Mesenchymal stem cell (in vitro differentiated cells and primary cell): ENCODE measurements at regions not wholly inside any gene's neighbourhood (a gene's known extent, or its start where the extent isn't known, plus 50 kb on each side); places are given as distances from the start of the nearest gene placed in this dataset.
"Not testable (repeated sequence)": the region's sequence is repeated elsewhere in the genome, so short reads cannot be mapped to it uniquely, and the experiment has no call there.

ENCODE experiments used
- DNase-seq: peaks from one replicate; pipeline ENCODE4 v3.0.0-alpha.2; 2013
- H2AFZ ChIP-seq: one replicate; pipeline ENCODE4 v1.6.1; 2013; ENCODE audit warnings: low read depth, mild to moderate bottlenecking, control low read depth, inconsistent platforms, low read length, moderate library complexity
- H2AK5ac ChIP-seq: 2 replicates; pipeline ENCODE4 v1.6.1; 2013; ENCODE audit warnings: low read length, moderate library complexity, mild to moderate bottlenecking, inconsistent platforms; ENCODE audit not compliant: severe bottlenecking
- H2BK120ac ChIP-seq: one replicate; pipeline ENCODE4 v1.6.1; 2013; ENCODE audit warnings: low read depth, mild to moderate bottlenecking, inconsistent platforms, low read length, moderate library complexity
- H2BK12ac ChIP-seq, 2 experiments: one replicate each; pipeline ENCODE4 v1.6.1; 2013; ENCODE audit warnings: inconsistent platforms in 2 of 2, low read length in 2 of 2, mild to moderate bottlenecking in 2 of 2, moderate library complexity in 2 of 2, control low read depth in 1 of 2
- H2BK15ac ChIP-seq: one replicate; pipeline ENCODE4 v1.6.1; 2013; ENCODE audit warnings: mild to moderate bottlenecking, low read depth, inconsistent platforms; ENCODE audit not compliant: poor library complexity, severe bottlenecking
- H2BK5ac ChIP-seq: 2 replicates; pipeline ENCODE4 v1.6.1; 2013; ENCODE audit warnings: low read depth, mild to moderate bottlenecking, low read length, control low read depth, inconsistent platforms; ENCODE audit not compliant: poor library complexity, severe bottlenecking
- H3K14ac ChIP-seq, 2 experiments: one replicate each; pipeline ENCODE4 v1.6.1; 2013; ENCODE audit warnings: inconsistent platforms in 2 of 2, low read length in 2 of 2, control low read depth in 1 of 2, mild to moderate bottlenecking in 1 of 2, moderate library complexity in 1 of 2
- H3K18ac ChIP-seq, 2 experiments: one replicate each; pipeline ENCODE4 v1.6.1; 2013; ENCODE audit warnings: inconsistent platforms in 2 of 2, low read length in 2 of 2, control low read depth in 1 of 2, low read depth in 1 of 2, mild to moderate bottlenecking in 1 of 2
- H3K23ac ChIP-seq, 2 experiments: one replicate each; pipeline ENCODE4 v1.6.1; 2013; ENCODE audit warnings: inconsistent platforms in 2 of 2, low read length in 2 of 2, mild to moderate bottlenecking in 2 of 2, moderate library complexity in 2 of 2, control low read depth in 1 of 2
- H3K27ac ChIP-seq: 2 replicates; pipeline ENCODE4 v1.5.1; 2013; ENCODE audit warnings: mild to moderate bottlenecking, moderate library complexity, low read length, control low read depth, inconsistent platforms; ENCODE audit not compliant: poor library complexity, severe bottlenecking
- H3K27me3 ChIP-seq, 2 experiments: 2 replicates each; pipeline versions ENCODE4 v1.6.1 to v1.7.0; 2013; ENCODE audit warnings: low read length in 2 of 2, mild to moderate bottlenecking in 2 of 2, moderate library complexity in 2 of 2, control low read depth in 1 of 2, inconsistent platforms in 1 of 2; ENCODE audit not compliant: control insufficient read depth in 1 of 2, insufficient read depth in 1 of 2
- H3K36me3 ChIP-seq, 2 experiments: 2 replicates each; pipeline versions ENCODE4 v1.6.1 to v1.7.0; 2013; ENCODE audit warnings: low read length in 2 of 2, control low read depth in 1 of 2, inconsistent platforms in 1 of 2, low read depth in 1 of 2, mild to moderate bottlenecking in 1 of 2; ENCODE audit not compliant: insufficient read depth in 2 of 2, control insufficient read depth in 1 of 2
- H3K4ac ChIP-seq, 2 experiments: one replicate each; pipeline ENCODE4 v1.6.1; 2013; ENCODE audit warnings: inconsistent platforms in 2 of 2, low read length in 2 of 2, mild to moderate bottlenecking in 2 of 2, moderate library complexity in 2 of 2, control low read depth in 1 of 2, low read depth in 1 of 2
- H3K4me1 ChIP-seq: 2 replicates; pipeline ENCODE4 v1.6.1; 2013; ENCODE audit warnings: low read depth, low read length, control low read depth; ENCODE audit not compliant: control insufficient read depth, insufficient read depth
- H3K4me2 ChIP-seq: 2 replicates; pipeline ENCODE4 v1.6.1; 2013; ENCODE audit warnings: low read length, mild to moderate bottlenecking, inconsistent platforms; ENCODE audit not compliant: poor library complexity, severe bottlenecking
- H3K4me3 ChIP-seq, 2 experiments: 2 replicates each; pipeline versions ENCODE4 v1.5.1 to v1.7.0; 2013; ENCODE audit warnings: low read length in 2 of 2, mild to moderate bottlenecking in 2 of 2, control low read depth in 1 of 2, low read depth in 1 of 2; ENCODE audit not compliant: insufficient read depth in 1 of 2
- H3K79me1 ChIP-seq: replicated peaks from 2 replicates; pipeline ENCODE4 v1.6.1; 2013; ENCODE audit warnings: mild to moderate bottlenecking, control low read depth, low read length, inconsistent platforms; ENCODE audit not compliant: poor library complexity, severe bottlenecking
- H3K9ac ChIP-seq: 2 replicates; pipeline ENCODE4 v1.7.0; 2013; ENCODE audit warnings: mild to moderate bottlenecking, low read length, moderate library complexity
- H3K9me3 ChIP-seq: 2 replicates; pipeline ENCODE4 v1.7.0; 2013; ENCODE audit warnings: mild to moderate bottlenecking, low read length; ENCODE audit not compliant: control insufficient read depth
- H4K8ac ChIP-seq: one replicate; pipeline ENCODE4 v1.6.1; 2013; ENCODE audit warnings: inconsistent platforms, mild to moderate bottlenecking, low read length, moderate library complexity
- H4K91ac ChIP-seq: one replicate; pipeline ENCODE4 v1.6.1; 2013; ENCODE audit warnings: mild to moderate bottlenecking, low read length, inconsistent platforms
- WGBS: methylation state at CpG from one replicate; pipeline ENCODE4 v1.1.7; 2013; ENCODE audit warnings: mixed read lengths; 5-methylcytosine and 5-hydroxymethylcytosine counted together

DNA sequence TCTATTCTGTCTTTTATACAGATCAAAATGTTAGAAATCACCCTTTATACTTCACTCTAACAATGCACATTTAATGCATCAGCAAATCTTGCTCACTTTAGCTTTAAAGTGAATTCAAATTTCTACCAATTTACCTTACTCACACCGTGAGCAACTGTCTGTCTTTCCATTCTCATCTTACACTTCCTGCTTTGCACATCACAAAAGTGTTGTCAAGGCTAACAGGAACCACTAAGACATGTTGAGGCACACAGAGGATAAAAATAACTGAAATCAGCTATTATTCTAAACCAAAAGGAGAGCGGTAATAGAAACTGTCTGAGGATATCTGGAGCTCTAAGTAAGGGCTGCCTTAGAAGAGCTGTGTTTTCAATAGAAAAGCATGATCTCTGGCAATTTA, 519.9 kb downstream of the ZBBX start:
- Histone ChIP-seq H3K27ac (no peak overlapping the region), H2BK120ac (no peak overlapping the region), H3K36me3 (no peaks in the 10 kb centered on the region), H4K91ac (no peak overlapping the region), H4K8ac (no peak overlapping the region), H3K4me3 (no peak overlapping the region), H2AK5ac (no peak overlapping the region), H3K79me1 (no peaks in the 10 kb centered on the region), H3K4me2 (no peak overlapping the region), H3K9me3 (peaks cover 9% of the 10 kb centered on the region), H2BK5ac (no peak overlapping the region), H3K9ac (no peak overlapping the region), H2BK15ac (no peak overlapping the region), H3K4me1 (no peaks in the 10 kb centered on the region), H3K4ac (no peak overlapping the region), H2BK12ac (no peak overlapping the region), H3K23ac (no peak overlapping the region), H2AFZ (no peak overlapping the region), H3K27me3 (no peaks in the 10 kb centered on the region), H3K14ac (no peak overlapping the region), H3K18ac (no peak overlapping the region)
- DNase-seq, result no peak
- WGBS, result 93% methylated on average over 1 of the region's 2 CpGs

- no peak overlapping the region for H2BK12ac ChIP-seq
- no peak overlapping the region for H2AK5ac ChIP-seq
- H4K8ac ChIP-seq, result no peak overlapping the region
- H2BK5ac ChIP-seq, result no peak overlapping the region
- H2BK120ac ChIP-seq, result no peak overlapping the region
- H2AFZ ChIP-seq, result no peak overlapping the region
- no peak overlapping the region for H3K18ac ChIP-seq
- no peaks in the 10 kb centered on the region for H3K36me3 ChIP-seq
- H3K4me1 ChIP-seq, result no peaks in the 10 kb centered on the region
- no peak overlapping the region for H4K91ac ChIP-seq
- no peaks in the 10 kb centered on the region for H3K79me1 ChIP-seq
- H3K23ac ChIP-seq, result no peak overlapping the region
- no peak for DNase-seq
- no peaks in the 10 kb centered on the region for H3K27me3 ChIP-seq
- no peak overlapping the region for H3K27ac ChIP-seq
- peaks cover 7% of the 10 kb centered on the region for H3K9me3 ChIP-seq
- no peak overlapping the region for H3K4me3 ChIP-seq
- no peak overlapping the region for H3K4ac ChIP-seq
- H3K14ac ChIP-seq, result no peak overlapping the region
- no peak overlapping the region for H3K9ac ChIP-seq
- H3K4me2 ChIP-seq, result no peak overlapping the region
- no peak overlapping the region for H2BK15ac ChIP-seq
Observed at GRCh38 chr3:166844329-166844728, 535.8 kb downstream of the ZBBX start.

DNA sequence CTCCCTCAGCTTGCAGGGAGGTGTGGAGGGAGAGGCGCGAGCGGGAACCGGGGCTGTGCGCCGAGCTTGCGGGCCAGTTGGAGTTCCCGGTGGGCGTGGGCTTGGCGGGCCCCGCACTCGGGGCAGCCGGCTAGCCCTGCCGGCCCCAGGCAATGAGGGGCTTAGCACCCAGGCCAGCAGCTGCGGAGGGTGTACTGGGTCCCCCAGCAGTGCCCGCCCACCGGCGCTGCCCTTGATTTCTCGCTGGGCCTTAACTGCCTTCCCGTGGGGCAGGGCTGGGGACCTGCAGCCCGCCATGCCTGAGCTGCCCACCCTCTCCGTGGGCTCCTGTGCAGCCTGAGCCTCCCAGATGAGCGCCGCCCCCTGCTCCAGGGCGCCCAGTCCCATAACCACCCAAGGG, 537.3 kb downstream of the ZBBX start:
- not testable (repeated sequence) for H3K36me3 ChIP-seq, H2BK12ac ChIP-seq, H4K91ac ChIP-seq, H3K14ac ChIP-seq, H3K4me1 ChIP-seq, H3K9ac ChIP-seq, H3K4me3 ChIP-seq, H3K9me3 ChIP-seq, H3K18ac ChIP-seq, H2BK120ac ChIP-seq, H3K4me2 ChIP-seq, H2AK5ac ChIP-seq, H3K4ac ChIP-seq, H2AFZ ChIP-seq, DNase-seq, H3K79me1 ChIP-seq, H3K27ac ChIP-seq, H2BK15ac ChIP-seq, H2BK5ac ChIP-seq, H3K23ac ChIP-seq, H3K27me3 ChIP-seq, H4K8ac ChIP-seq
- WGBS, result 93% methylated on average over 25 of the region's 25 CpGs

DNA sequence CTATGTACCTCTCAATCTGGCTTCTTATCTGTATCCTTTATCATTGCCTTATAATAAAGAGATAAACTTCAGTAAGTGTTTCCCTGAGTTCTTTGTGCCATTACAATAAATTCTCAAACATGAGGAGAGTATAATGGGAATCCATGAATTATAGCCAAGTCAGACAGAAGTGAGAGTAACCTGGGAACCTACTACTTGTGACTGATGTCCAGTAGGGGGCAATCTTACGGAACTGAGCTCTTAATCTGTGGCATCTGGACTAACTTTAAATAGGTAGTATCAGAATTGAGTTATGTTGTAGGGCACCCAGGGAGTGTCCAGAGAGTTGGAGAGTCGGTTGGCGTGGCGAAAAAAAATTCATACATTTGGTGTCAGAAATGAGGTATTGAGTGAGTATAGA, 542.6 kb downstream of the ZBBX start:
- Histone ChIP-seq H3K4ac (no peak overlapping the region), H3K4me1 (no peaks in the 10 kb centered on the region), H2AK5ac (no peak overlapping the region), H3K14ac (no peak overlapping the region), H3K79me1 (no peaks in the 10 kb centered on the region), H3K18ac (no peak overlapping the region), H4K8ac (no peak overlapping the region), H3K27ac (no peak overlapping the region), H2BK120ac (no peak overlapping the region), H3K23ac (no peak overlapping the region), H3K9ac (no peak overlapping the region), H3K4me3 (no peak overlapping the region), H4K91ac (no peak overlapping the region), H2BK15ac (no peak overlapping the region), H2BK12ac (no peak overlapping the region), H3K9me3 (no peaks in the 10 kb centered on the region), H2BK5ac (no peak overlapping the region), H2AFZ (no peak overlapping the region), H3K36me3 (no peaks in the 10 kb centered on the region), H3K4me2 (no peak overlapping the region), H3K27me3 (no peaks in the 10 kb centered on the region)
- DNase-seq, result peak; percentile 11
- 74% methylated on average over 4 of the region's 4 CpGs for WGBS
